Activated CD4-positive, CD25-positive, alpha-beta regulatory T cell treated with anti-CD3 and anti-CD28 coated beads, Interleukin-2, amount 50 U/mL, for 24 hours (primary cell): ENCODE measurements at regions not wholly inside any gene's neighbourhood (a gene's known extent, or its start where the extent isn't known, plus 50 kb on each side); places are given as distances from the start of the nearest gene placed in this dataset.
"Not testable (repeated sequence)": the region's sequence is repeated elsewhere in the genome, so short reads cannot be mapped to it uniquely, and the experiment has no call there.

Source experiments
- ATAC-seq, 2 donors: fragments of 150-1000 bp; cut with Tn5 transposase; one replicate each; pipeline ENCODE4 v1.10.0; 2021; ENCODE audit warnings: mild to moderate bottlenecking in 1 of 2, moderate library complexity in 1 of 2

DNA sequence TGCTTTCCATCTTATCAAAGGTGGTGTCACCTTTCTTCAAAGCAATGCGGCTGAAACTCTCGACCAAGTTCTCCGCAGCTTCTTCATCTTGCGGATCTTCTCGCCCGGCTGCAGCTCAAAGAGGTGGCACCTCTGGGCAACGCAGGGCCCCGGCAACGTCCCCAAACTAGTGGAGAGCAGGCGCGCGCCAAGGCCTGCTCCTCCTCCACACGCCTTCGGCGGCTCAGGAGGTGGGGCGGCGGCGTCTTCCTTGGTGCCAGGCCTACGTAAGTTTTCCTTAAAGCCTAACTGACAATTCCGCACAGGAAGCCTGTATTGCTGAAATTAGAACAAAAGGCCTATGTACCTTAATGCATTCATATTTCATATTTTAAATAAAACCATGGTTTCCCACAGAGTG lies 112.0 kb downstream of the TMX1 start:
- no peak for ATAC-seq

- ATAC-seq = no peak
These were observed 113.9 kb downstream of the TMX1 start for GRCh38 chr14:51353901-51354300.

GRCh38 chr14:51354846-51355245 lies 114.8 kb downstream of the TMX1 start:
- no peak for ATAC-seq

DNA sequence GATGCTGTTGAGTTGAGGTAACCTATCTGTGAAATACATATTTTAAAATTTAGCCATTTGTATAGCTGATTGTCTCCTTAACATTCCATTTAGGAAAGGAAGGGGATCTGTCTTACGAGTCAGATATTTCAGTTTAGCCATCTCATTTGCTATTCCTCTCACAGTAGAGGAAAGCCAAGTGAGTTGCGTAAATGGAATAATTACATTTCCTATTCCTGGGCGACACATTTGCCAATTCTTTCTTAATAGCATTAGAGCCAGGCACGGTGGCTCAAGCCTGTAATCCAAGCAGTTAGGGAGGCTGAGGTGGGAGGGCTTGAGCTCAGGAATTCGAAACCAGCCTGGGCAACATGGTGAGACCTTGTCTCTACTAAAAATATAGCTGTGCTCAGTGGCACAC lies 116.3 kb downstream of the TMX1 start:
- no peak for ATAC-seq

DNA sequence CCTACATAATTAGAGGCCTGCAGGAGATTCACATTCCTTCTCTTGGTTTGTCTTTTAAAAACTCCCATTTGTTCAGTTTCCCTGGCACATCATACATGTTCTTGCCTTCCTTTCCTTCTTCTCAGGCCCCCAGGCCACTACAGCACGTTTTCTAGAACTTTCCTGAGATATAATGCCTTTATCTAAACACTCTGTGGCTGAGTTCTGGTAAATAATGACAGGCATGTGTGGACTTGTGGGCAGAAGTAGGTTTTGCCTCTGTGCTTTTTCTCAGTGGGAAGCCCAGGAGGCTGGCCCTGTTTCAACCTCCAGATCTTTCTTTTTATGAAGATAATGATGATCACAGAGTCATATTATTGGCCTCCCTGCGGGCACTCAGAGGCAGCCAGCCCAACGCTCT lies 117.2 kb downstream of the TMX1 start:
- no peak for ATAC-seq

GRCh38 chr14:51360592-51360991 lies 120.5 kb downstream of the TMX1 start:
- no peak for ATAC-seq

DNA sequence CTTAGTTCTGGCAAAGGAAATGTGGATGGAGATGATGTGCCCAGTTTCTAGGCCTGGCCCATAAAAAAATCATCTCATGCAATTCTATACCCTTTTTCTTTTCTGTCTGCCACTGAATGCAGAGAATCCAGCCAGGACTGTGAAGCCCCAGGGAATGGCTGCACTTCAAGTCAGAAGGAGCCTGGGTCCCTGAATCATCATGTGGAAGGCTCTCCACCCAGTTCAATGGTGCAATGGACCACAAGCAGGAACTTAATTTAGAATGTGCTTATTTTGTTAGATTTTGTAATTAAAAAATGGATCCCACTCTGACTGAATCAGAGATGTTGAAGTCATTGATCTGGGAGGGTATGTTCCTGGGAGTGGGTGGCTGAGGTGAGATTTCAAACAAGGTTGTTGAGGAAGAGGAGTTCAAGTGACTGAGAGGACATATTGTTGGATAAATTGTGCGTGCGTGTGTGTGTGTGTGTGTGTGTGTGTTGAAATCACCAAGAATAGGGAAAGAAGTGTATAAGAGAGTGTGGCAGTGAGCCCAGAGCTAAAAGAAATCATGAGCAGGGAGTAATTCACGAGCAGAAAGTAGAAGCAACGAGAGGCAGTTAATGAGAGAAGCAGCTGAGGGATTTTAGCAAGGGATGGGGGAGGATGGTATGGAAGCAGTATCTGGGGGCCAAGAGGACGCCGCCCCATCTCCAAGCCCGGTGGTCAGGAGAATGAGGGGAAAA lies 125.4 kb downstream of the TMX1 start:
- ATAC-seq = no peak

DNA sequence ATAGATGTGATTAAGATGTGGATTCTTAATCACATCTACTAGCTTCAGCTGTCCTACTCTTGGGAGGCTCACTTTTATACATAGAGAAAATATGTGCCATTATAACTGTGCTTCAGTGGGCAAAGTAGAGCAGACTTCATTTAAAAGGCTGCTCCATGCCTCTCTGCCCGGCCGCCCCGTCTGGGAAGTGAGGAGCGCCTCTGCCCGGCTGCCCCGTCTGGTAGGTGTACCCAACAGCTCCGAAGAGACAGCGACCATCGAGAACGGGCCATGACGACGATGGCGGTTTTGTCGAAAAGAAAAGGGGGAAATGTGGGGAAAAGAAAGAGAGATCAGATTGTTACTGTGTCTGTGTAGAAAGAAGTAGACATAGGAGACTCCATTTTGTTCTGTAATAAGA lies 126.4 kb downstream of the TMX1 start:
- ATAC-seq = not testable (repeated sequence)

- not testable (repeated sequence) for ATAC-seq
These were observed 127.0 kb downstream of the TMX1 start for GRCh38 chr14:51366866-51367599.

GRCh38 chr14:51367600-51367931 lies 127.5 kb downstream of the TMX1 start:
- no peak for ATAC-seq

- no peak for ATAC-seq
These were observed 128.7 kb downstream of the TMX1 start for GRCh38 chr14:51368721-51369163.

GRCh38 chr14:51369814-51370213 lies 129.8 kb downstream of the TMX1 start:
- ATAC-seq = no peak

GRCh38 chr14:51370758-51371386 lies 130.8 kb downstream of the TMX1 start:
- ATAC-seq = no peak

DNA sequence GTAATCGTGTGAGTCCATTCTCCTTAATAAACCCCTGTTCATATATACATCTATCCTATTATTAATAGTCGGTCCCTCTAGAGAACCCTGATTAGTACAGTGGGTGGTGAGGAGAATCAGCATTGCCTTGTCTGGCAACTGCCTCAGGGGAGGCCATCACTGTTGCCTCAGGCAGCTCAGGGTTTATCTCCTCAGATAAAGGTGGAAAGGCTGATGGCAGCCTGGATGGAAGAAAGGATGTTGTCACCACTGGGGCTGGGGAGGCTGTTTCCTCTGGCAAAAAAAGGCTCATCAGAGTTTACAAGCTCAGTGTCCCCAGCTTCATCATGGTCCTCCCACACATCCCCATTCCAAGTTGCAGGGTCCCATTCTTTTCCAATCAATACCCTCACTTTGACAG lies 137.1 kb downstream of the TMX1 start:
- ATAC-seq = not testable (repeated sequence)

- ATAC-seq = no peak
These were observed 142.5 kb downstream of the TMX1 start for GRCh38 chr14:51382506-51382905.

DNA sequence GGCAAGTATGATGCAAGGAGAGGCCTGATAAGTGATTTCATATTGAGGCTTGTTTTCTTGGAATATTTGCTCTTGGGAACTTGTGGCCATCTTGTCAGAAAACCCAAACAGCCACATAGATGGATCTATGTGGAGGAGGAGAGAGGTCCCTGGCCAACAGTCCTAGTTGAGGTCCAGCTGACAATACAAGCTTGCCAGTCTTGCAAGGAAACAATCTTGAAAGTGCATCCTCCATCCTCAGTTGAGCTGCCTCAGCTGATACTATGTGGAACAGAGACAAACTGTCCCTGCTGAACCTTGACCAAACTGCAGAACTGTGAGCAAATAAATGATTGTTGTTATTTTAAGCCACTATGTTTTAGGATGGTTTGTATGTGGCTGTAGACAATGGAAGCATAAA lies 146.4 kb downstream of the TMX1 start:
- no peak for ATAC-seq

DNA sequence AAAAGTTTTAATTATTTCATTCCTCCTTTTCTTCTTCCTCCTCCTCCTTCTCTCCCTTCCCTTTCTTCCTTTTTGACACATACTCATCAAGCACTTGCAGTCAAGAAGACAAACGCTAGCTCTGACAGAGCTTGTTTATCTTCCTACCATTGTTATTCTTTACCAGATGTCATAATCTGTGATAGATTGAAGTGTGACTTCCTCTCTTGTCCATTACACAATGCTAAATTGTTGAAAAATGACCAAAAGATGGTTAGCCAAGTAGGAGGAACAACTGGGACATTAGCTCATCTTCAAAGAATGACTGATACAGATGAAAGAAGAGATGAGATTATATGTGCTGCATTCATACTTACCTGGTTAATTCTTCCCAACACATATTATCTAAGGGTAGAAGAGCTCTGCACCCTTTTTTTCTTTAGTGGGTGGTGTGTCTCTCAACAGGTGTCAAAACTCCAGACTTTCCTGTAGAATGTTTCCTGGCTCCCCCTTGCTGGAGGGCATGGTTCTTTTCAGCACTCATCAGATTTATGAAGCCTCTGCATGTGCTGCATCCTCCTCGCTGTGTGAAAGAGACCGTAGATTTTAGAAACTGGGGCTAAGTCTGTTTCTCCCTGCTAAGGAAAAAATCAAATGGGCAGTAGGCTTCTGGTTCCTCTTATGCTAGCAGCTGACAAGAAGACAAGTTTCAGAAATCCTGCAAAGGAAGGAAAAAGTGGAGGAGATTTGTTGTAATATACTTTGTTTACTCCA lies 147.1 kb downstream of the TMX1 start:
- no peak for ATAC-seq

GRCh38 chr14:51392416-51392815 lies 152.4 kb downstream of the TMX1 start:
- ATAC-seq = no peak

DNA sequence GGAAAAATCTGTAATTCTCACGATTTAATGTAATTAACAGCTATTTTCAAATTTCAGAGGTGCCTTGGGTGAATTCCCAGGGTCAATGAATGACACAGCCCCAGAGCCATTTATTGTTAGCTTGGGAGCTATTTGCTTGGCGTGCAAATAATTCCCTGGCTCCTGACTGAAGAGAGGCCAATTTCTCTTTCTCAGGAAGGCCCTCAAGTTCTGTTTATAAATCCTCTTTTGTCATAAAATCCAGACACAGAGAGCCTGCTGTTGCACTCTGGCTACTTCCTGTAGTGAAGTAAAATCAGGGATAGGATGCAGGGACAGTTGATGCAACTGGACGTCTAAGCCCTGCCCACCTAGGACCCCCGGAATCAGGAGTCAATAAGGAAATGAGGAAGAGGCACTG lies 154.3 kb downstream of the TMX1 start:
- no peak for ATAC-seq

GRCh38 chr14:51394804-51395203 lies 154.8 kb downstream of the TMX1 start:
- ATAC-seq = no peak

DNA sequence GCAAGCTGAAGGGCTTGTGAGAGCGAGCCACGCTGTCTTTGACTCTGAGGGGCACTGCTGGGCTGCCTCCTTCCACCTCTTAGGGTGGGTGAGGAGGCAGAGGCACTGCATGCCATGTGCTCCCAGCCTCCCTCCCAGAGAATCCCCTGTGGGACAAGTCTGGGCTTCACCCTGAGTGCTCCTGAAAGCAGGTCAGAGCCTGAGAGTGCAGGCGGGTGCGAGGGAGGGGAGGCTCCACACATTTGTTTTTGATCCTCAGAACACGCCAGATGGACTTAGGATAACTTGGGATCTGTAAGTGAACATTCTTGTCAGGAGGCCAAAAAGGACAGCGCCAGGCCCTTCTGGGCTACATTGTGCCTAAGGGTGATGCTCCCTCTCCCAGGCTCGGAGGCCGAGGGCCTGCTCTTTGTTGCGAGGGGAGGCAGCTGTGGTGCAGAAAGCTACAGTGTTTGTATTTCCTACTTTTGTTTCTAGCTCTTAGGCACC lies 155.4 kb downstream of the TMX1 start:
- no peak for ATAC-seq

GRCh38 chr14:51396222-51396815 lies 156.3 kb downstream of the TMX1 start:
- ATAC-seq = no peak

DNA sequence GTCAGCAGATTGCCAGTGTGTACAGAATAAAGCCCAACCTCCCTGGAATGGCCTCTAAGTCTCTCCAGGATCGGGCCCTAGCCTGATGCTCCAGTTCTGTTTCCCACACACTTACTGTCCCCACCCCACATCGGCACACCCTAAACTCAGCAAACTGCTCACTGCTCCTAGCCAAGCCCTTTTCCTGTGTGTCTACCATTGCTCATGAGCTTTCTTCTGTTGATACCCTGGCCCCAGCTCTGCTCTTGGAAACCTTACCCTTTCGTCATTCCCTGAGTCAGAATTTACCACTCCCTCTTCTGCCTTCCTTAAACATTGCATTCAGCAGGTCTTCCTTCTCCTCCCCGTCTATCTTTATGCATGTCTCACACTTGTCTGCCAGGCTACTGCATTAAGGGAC lies 158.9 kb downstream of the TMX1 start:
- no peak for ATAC-seq
